Stimulated activated CD8-positive, alpha-beta memory T cell treated with anti-CD3 and anti-CD28 coated beads, Interleukin-7, amount 100 ng/mL, for 48 hours (primary cell): ENCODE measurements at regions not wholly inside any gene's neighbourhood (a gene's known extent, or its start where the extent isn't known, plus 50 kb on each side); places are given as distances from the start of the nearest gene placed in this dataset.
"Not testable (repeated sequence)": the region's sequence is repeated elsewhere in the genome, so short reads cannot be mapped to it uniquely, and the experiment has no call there.

Experiments used
- DNase-seq, 2 donors: peaks; one replicate each; pipeline ENCODE4 v3.0.0-alpha.2; 2020; ENCODE audit warnings: low read depth in 1 of 2; ENCODE audit errors: extremely low read depth in 1 of 2

DNA sequence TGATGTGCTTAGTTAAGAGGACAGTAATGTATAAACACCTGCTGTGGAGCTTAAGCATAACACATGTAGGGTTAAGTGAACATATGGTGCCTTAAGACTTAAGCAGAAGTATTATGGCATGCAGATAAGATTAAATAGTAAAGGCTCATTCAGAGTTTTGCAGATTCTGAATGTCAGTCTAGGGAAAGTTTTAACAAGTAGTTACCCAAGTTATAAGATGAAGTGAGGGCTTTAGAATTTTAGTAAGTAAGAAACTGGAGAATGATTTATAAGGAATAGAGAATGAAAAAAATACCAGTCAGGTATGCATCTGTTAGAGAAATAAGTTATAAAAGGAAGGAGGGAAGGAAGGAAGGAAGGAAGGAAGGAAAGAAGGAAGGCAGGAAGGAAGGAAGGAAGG is 902.1 kb downstream of the TRAM1L1 start:
- DNase-seq, result no peak

DNA sequence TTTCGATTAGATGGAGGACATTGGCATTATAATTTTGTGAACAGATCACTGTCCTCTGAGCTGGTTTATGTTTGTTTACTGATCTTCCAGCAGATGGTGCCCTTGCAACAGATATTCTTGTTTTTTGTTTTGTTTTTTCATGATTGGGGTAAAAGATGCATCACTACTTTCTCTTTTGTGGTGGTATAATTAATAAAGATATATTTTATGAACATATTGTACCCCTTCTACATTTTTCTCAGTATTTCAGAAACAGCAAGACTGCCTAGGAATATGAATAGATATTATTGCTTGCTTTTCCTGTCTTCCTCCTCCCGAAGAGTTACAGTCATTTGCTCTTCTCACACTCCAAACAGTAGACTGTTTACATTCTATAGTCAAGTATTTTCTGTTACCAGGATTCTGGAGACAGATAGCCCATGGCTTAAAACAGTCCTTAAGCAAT is 905.2 kb downstream of the TRAM1L1 start:
- DNase-seq, result no peak

DNA sequence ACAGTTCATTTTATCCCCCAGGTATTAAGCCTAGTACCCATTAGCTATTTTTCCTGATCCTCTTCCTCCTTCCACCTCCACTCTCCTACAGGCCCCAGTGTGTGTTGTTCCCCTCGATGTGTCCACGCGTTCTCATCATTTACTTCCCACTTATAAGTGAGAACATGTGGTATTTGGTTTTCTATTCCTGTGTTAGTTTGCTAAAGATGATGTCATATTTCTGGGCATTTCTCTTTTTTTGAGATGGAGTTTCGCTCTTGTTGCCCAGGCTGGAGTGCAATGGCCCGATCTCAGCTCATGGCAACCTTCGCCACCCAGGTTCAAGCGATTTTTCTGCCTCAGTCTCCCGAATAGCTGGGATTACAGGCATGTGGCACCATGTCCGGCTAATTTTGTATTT is 934.0 kb downstream of the TRAM1L1 start:
- DNase-seq, result not testable (repeated sequence)

DNA sequence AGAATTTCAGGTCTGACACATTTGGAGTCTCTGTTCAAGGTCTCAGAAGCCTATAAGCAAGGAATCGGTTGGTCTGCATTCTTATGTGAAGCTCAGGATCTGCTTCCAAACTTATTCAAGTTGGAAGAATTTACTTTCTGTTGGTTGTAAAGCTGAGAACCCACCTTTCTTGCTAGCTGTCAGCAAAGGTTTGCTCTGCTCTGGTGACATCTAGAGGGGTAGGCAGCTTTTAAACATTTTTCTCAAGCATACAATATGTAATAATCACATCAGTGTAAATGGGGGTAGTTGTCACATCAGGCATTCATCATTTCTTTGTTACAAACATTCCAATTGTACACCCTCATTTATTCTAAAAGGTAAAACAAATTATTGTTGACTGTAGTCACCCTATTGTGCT is 935.2 kb downstream of the TRAM1L1 start:
- DNase-seq, result no peak

DNA sequence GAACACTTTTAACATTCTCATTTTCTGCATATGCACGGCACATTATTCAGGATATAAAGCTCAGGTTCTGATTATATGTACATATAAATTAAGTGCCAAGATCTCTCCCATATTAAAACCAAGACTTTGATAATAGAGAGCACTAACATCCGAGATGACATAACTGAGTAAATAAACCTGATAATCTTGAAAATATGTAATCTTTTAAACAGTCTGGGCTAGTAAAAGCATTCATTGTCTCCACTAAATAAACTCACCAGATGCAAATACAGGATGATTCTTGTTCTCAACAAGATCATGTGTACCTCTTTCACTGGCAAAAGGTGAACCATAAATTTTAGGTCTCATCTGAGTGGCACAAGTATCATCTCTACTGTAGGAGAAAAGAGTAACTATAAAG is 942.2 kb downstream of the TRAM1L1 start:
- DNase-seq, result no peak

DNA sequence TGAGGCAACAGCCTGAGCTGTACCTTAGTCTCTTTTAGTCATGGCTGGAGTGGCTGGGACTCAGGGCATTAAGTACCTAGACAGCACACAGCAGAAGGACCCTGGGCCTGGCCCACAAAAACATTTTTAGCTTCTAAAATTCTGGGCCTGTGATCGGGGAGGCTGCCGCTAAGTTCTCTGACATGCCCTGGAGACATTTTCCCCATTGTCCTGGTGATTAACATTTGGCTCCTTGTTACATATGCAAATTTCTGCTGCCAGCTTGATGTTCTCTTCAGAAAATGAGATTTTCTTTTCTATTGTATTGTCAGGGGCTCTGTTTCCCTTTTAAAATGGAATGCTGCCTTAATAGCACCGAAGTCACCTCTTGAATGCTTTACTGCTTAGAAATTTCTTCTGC is 952.4 kb downstream of the TRAM1L1 start:
- no peak for DNase-seq

DNA sequence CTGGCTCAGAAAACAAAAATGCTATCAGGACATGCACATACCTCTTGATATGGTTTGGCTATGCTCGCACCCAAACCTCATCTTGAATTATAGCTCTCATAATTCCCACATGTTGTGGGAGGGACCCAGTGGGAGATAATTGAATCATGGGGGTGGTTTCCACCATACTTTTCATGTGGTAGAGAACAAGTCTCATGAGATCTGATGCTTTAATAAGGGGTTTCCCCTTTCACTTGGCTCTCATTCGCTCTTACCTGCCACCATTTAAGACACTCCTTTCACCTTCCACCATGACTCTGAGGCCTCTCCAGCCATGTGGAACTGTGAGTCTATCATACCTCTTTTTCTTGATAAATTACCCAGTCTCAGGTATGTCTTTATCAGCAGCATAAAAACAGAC is 958.6 kb downstream of the TRAM1L1 start:
- no peak for DNase-seq

DNA sequence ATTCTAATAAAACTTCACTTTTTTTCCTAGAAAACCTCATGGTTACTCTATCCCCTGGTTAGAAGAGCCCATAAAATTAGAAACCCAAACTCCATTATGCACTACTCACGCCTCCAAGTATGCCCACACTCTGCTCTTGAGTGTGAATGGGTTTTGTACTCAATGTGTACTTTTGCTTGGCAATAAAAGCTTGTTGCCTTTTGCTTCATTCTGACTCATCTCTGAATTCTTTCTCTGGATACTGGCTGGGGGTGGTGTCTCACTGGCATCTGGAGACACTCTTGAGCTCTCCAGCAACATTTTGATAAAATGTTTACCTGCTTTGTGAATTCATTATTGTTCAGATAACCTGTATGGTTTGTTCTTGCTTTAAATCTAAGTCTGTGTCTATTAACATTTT is 963.3 kb downstream of the TRAM1L1 start:
- no peak for DNase-seq

DNA sequence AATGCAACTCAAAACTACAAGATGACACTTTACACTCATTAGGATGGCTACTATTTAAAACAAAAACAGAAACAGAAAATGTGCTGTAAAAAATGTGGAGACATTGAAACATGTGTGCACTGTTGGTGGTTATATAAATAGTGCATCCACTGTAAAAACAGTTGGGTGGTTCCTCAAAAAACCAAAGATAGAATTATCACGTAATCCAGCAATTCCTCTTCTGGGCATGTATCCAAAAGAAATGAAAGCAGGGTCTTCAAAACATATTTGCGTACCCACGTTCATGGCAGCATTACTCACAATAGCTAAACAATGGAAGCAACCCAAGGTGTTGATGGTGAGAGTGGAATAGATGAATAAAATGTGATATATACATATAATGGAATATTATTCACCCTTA is 967.2 kb downstream of the TRAM1L1 start:
- no peak for DNase-seq

DNA sequence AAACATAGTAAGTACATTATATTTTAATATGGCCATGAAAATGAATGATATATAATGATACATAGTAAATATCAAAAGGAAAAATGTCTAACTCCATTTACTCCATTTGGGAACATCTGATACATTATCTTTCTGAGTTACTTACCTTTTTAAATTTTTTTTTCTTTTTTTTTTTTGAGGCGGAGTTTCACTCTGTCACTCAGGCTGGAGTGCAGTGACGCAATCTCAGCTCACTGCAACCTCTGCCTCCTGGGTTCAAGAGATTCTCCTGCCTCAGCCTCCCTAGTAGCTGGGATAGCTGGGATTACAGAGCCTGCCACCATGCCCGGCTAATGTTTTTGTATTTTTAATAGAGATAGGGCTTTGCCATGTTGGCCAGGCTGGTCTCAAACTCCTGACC is 972.5 kb downstream of the TRAM1L1 start:
- not testable (repeated sequence) for DNase-seq

DNA sequence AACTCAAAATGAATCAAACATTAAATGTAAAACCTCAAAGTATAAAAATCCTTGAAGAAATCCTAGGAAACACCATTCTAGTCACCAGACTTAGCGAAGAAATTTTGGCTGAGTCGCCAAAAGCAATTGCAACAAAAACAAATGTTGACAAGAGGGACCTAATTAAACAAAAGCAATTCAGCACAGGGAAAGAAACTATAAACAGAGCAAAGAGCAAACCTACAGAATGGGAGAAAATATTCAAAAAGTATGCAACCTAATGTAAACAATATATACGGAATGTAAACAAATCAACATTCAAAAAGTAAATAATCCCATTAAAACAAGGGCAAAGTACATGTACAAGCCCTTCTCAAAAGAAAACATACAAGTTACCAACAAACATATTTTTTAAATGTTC is 974.7 kb downstream of the TRAM1L1 start:
- DNase-seq, result no peak

DNA sequence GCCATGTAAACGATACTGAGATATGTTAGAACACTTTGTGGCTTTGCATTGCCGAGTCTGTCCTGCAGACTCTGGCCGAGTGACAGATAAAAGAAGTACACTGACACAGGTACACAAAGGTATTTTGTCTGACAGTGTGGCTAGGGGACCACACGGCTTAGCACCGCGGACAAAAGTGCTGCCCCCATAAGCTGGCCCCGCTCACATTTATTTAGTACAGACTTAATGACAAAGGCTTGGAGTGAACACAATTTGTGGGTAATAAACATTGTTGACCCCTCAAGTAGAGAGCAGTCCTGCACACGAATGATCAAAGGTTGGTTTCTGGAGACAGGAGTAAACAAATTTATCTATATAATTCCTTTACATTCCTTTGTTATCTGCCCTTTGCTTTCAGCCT is 976.8 kb downstream of the TRAM1L1 start:
- DNase-seq, result no peak

DNA sequence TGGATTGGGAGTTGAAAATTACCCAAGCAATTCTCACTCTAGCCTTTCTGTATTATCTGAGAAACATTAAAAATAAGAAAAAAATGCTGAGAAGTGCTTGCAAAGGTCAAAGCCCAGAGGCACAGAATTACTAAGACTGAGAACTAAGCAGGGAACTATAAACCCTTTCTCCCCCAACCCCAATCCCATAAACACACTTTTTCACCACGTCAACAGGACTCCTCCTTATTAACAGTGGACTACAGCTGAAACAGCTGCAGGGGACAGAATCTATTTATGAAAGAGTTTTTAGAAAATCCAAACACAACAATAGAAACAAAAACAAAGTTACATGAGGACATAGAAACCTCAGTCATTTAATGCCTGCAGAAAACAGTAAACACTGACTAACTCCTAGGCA is 984.1 kb downstream of the TRAM1L1 start:
- no peak for DNase-seq

DNA sequence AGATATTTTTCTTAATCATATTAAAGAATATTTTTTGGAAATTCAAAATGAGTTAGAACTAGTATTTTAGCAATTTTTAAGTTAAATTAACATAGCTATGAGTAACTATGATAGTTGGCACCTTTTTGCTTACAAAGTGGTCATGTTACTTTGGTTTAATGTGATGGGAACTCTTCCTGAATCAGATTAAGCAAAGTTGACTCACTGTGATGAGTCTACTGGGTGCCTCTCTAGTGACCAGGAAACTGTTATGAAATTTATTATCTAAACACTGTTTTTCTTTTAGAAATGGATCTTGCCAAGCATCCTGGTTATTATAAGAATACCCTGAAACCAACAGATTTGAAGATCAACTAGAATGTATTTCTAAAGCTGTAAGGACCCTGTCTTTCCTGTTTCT is 985.8 kb downstream of the TRAM1L1 start:
- DNase-seq, result no peak

DNA sequence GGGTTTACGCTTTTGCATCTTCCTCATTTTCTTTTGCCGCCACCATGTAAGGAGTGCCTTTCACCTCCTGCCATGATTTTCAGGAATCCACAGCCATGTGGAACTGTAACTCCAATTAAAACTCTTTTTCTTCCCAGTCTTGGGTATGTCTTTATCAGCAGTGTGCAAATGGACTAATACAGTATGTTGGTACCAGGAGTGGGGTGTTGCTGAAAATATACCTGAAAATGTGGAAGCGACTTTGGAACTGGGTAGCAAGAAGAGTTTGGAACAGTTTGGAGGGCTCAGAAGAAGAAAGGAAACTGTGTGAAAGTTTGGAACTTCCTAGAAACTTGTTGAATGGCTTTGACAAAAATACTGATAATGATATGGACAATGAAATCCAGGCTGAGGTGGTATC is 983.9 kb upstream of the NDST4 start:
- DNase-seq, result not testable (repeated sequence)

DNA sequence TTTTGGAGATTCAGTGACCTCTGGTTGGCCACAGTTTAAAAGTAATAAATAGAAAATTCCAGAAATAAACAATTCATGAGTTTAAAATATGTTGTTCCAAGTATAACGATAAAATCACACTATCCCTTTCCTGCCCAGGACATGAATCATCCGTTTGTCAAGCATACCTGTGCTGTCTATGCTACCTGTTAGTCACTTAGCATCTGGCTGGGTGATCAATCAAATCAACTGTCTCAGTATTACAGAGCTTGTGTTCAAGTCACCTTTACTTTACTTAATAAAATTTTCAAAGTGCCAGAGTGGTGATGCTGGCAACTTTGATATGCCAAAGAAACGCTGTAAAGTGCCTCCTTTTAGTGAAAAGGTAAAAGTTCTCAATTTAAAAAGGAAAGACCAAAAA is 979.5 kb upstream of the NDST4 start:
- DNase-seq, result no peak

DNA sequence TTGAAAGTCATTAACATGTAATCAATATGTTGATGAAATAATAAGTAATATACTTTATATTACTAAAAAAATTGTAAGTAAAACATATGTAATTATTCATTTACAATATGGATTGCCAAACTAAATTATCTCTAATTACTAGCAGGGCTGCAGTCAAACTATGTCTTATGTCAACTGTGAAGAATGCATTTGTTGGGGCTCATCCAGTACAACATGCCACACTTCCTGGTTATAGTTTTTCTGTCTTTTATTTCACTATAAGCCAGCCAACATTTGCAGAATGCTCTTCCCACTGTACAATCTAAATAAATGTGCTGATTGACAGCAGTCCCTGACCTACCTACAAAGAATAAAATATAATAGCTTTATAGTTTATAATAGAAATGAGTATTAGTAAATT is 975.4 kb upstream of the NDST4 start:
- no peak for DNase-seq

DNA sequence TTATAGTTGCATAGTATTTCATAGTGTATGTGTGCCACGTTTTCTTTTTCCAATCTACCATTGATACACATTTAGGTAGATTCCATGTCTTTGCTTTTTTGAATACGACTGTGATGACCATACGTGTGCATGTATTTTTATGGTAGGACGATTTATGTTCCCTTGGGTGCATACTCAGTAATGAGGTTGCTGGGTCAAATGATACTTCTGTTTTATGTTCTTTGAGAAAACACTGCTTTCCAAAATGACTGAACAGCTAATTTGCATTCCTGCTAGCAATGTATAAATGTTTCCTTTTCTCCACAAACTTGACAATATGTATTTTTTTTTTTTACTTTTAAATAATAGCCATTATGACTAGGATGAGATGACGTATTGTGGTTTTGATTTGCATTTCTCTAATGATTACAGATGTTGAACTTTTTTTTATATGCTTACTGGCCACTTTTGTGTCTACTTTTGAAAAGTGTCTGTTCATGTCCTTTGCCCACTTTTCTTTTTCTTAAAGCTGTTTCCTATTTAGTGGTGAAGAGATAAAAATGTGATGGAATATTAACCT is 969.5 kb upstream of the NDST4 start:
- DNase-seq, result no peak

DNA sequence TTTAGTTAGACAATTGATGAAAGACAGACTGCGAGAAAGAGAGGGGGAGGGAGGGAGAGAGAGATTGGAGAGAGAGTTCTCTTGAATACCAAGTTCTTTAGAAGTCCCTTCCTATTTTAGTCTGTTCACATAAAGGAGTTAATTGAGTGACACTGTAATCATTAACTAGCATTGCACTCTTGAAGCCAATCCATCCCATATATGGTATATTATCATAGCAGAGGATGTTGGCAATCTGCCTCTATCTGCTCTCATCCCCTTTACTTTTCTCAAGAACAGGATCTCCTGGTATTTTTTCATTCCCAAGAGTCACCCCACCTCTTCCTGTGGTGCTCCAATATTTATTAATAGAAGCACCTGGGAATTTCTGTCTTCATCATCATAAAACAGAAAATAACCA is 959.6 kb upstream of the NDST4 start:
- DNase-seq, result no peak

DNA sequence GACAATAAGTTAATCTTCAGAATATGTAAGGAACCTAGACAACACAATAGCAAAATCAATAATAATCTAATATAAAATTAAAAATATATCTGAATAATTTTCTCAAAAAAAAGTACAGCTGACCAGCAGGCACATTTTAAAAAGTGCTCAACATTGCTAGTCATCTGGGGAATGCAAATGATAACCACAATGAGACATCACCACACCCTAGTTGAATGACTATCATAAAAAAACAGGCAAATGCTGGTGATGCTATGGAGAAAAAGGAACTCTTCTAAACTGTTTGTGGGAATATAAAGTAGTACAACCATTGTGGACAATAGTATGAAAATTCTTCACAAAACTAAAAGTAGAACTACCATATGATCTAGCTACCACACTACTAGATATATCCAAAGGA is 956.9 kb upstream of the NDST4 start:
- no peak for DNase-seq

DNA sequence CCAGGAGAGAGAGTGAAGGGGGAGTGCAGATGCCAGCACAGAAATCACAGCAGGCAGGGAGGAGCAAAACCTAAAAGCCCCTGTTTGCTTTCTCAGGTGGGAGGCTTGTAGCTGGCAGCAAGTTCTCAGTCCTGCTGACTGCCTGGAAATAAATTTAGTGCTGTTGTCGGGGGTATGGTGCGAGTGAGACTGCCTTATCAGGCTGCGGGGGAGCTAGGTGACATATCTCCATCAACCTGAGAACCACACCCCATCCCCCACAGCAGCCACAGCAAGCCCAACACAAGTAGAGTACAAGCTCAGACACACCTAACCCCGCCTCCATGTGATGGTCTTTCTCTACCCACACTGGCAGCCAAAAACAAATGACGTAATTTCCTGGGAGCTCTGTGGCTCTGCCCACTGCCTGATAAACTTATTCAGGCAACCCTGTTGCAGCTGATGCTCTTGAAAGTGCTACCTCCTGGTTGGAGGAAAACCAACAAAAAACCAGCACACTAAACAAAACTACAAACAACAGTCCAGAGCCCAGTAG is 953.4 kb upstream of the NDST4 start:
- no peak for DNase-seq

DNA sequence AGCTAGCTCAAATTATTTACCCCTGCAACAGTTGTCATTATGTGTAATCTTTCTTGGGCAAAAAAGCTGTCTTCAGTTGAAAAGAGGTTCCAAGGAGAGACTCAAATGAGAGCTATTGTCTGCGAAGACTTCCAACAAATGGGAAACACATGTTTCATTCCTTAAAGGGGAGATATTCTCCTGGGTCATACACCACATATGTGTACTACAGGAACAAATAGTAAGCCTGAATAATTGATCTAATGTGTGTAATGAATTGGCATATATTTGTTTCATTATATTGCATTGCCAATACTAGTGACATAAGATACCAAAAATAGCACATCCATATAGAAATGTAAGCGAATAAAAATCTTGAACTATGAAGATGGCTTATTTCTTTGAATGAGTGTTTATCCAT is 950.9 kb upstream of the NDST4 start:
- no peak for DNase-seq

DNA sequence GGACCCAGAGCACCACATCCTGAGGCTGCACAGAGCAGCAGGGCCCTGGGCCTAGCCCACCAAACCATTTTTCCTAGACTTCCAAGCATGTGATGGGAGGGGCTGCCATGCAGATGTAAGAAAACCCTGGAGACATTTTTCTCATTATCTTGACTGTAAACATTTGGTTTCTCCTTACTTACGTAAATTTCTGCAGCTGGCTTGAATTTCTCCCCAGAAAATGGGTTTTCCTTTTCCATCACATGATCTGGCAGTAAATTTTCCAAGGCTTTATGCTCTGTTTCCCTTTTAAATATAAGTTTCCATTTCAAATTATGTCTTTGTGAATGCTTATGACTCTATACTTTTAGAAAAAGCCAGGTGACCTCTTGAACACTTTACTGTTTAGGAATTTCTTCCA is 945.9 kb upstream of the NDST4 start:
- no peak for DNase-seq
